Keratinocyte (primary cell): ENCODE measurements at regions not wholly inside any gene's neighbourhood (a gene's known extent, or its start where the extent isn't known, plus 50 kb on each side); places are given as distances from the start of the nearest gene placed in this dataset.

ENCODE experiments used
- DNase-seq: peaks from one replicate; pipeline ENCODE4 v3.0.0-alpha.2; 2011; ENCODE audit warnings: low read depth, missing footprints, low spot score
- FAIRE-seq: peaks from 2 replicates; lab custom pipeline; 2011; peaks lifted over from hg19 to GRCh38; lab: Jason Lieb, UNC
- H2AFZ ChIP-seq: 2 replicates; pipeline ENCODE4 v1.6.0; 2012; ENCODE audit warnings: low read length, control low read depth, inconsistent platforms; ENCODE audit not compliant: control insufficient read depth
- H3K27ac ChIP-seq: 2 replicates; pipeline ENCODE4 v1.5.1; 2011; ENCODE audit warnings: low read length; ENCODE audit not compliant: control insufficient read depth, insufficient read depth
- H3K27me3 ChIP-seq: 3 replicates; pipeline ENCODE4 v1.6.0; 2011; ENCODE audit warnings: low read length; ENCODE audit not compliant: control insufficient read depth, insufficient read depth; ENCODE audit errors: extremely low read depth
- H3K36me3 ChIP-seq, 2 experiments: 2 replicates in 1 of 2; 3 replicates in 1 of 2; pipeline ENCODE4 v1.5.1; 2011; ENCODE audit warnings: low read length in 2 of 2, mild to moderate bottlenecking in 1 of 2; ENCODE audit not compliant: control insufficient read depth in 2 of 2, insufficient read depth in 2 of 2; ENCODE audit errors: extremely low read depth in 1 of 2
- H3K4me1 ChIP-seq: 3 replicates; pipeline ENCODE4 v1.5.1; 2011; ENCODE audit warnings: low read length; ENCODE audit not compliant: control insufficient read depth, insufficient read depth; ENCODE audit errors: extremely low read depth
- H3K4me2 ChIP-seq: 3 replicates; pipeline ENCODE4 v1.6.0; 2011; ENCODE audit warnings: low read depth, low read length; ENCODE audit not compliant: control insufficient read depth, insufficient read depth; ENCODE audit errors: extremely low read depth
- H3K4me3 ChIP-seq, 3 experiments: fragments of 200-600 bp in 1 of 3; sonication (generic) in 1 of 3; 2 replicates in 2 of 3; 3 replicates in 1 of 3; pipeline ENCODE4 v1.5.1; 2011 to 2016; ENCODE audit warnings: low read length in 3 of 3, mild to moderate bottlenecking in 3 of 3, control low read depth in 2 of 3, inconsistent platforms in 1 of 3, low read depth in 1 of 3, mixed read lengths in 1 of 3, mixed run types in 1 of 3, moderate library complexity in 1 of 3; ENCODE audit not compliant: control insufficient read depth in 2 of 3, insufficient read depth in 2 of 3; ENCODE audit errors: extremely low read depth in 1 of 3
- H3K79me2 ChIP-seq: 2 replicates; pipeline ENCODE4 v1.6.0; 2012; ENCODE audit warnings: low read length; ENCODE audit not compliant: control insufficient read depth, insufficient read depth
- H3K9ac ChIP-seq: 3 replicates; pipeline ENCODE4 v1.6.0; 2011; ENCODE audit warnings: low read length; ENCODE audit not compliant: control insufficient read depth, insufficient read depth; ENCODE audit errors: extremely low read depth
- H3K9me1 ChIP-seq: 3 replicates; pipeline ENCODE4 v1.6.0; 2011; ENCODE audit warnings: low read length; ENCODE audit not compliant: control insufficient read depth, insufficient read depth; ENCODE audit errors: extremely low read depth
- H3K9me3 ChIP-seq: 2 replicates; pipeline ENCODE4 v1.5.1; 2012; ENCODE audit warnings: low read depth, low read length; ENCODE audit not compliant: control insufficient read depth
- H4K20me1 ChIP-seq: 3 replicates; pipeline ENCODE4 v1.6.0; 2011; ENCODE audit warnings: low read length; ENCODE audit not compliant: control insufficient read depth, insufficient read depth; ENCODE audit errors: extremely low read depth
- CTCF ChIP-seq, 3 experiments: IDR thresholded peaks in 1 of 3; conservative IDR thresholded peaks in 1 of 3; optimal IDR thresholded peaks in 1 of 3; 2 replicates in 2 of 3; 3 replicates in 1 of 3; pipeline versions ENCODE3 to v1.5.1; 2011; ENCODE audit warnings: low read length in 3 of 3, mild to moderate bottlenecking in 3 of 3, moderate library complexity in 2 of 3, control low read depth in 1 of 3, inconsistent platforms in 1 of 3; ENCODE audit not compliant: insufficient read depth in 2 of 3; ENCODE audit errors: extremely low read depth in 1 of 3
- EZH2 ChIP-seq: IDR thresholded peaks from one replicate; pipeline ENCODE4 v1.6.1; 2012; ENCODE audit warnings: inconsistent platforms, mild to moderate bottlenecking, low read length, moderate library complexity
- dilution Hi-C: fragments of 300-500 bp; cut with MboI; formaldehyde crosslinking; loops from one replicate; pipeline ENCODE4 v1.7.0; 2020; ENCODE audit warnings: low sequenced_read_pairs; ENCODE audit not compliant: extremely low pct_ligation_motif_present

GRCh38 chr2:109724533-109725460 lies 69.3 kb upstream of the RGPD5 start:
- Histone ChIP-seq H4K20me1 (no peaks in the 10 kb centered on the region), H3K4me2 (no peak overlapping the region), H3K9ac (no peak overlapping the region), H3K36me3 (no peaks in the 10 kb centered on the region), H3K9me1 (no peaks in the 10 kb centered on the region), H3K79me2 (no peaks in the 10 kb centered on the region), H3K27ac (no peak overlapping the region), H3K27me3 (no peaks in the 10 kb centered on the region), H3K4me3 (no peak overlapping the region), H3K9me3 (no peaks in the 10 kb centered on the region), H3K4me1 (peaks cover 24% of the 10 kb centered on the region), H2AFZ (no peak overlapping the region)
- dilution Hi-C loops: no loop called here
- FAIRE-seq (no peak), DNase-seq (no peak)
- TF ChIP-seq EZH2 (no peak), CTCF (optimal IDR thresholded peaks at IDR 0.05 in 1 of 3, IDR thresholded peaks at IDR 0.05 in 1 of 3, conservative IDR thresholded peaks at IDR 0.05 in 1 of 3; ENCODE audit: extremely low read depth in 1 of 3, insufficient read depth in 2 of 3, low read length in 3 of 3) (no peak)

GRCh38 chr2:109726379-109727270 lies 67.5 kb upstream of the RGPD5 start:
- DNase-seq: no peak
- H4K20me1 ChIP-seq: no peaks in the 10 kb centered on the region
- TF ChIP-seq EZH2: no peak
- TF ChIP-seq CTCF (optimal IDR thresholded peaks at IDR 0.05 in 1 of 3, IDR thresholded peaks at IDR 0.05 in 1 of 3, conservative IDR thresholded peaks at IDR 0.05 in 1 of 3; ENCODE audit: extremely low read depth in 1 of 3, insufficient read depth in 2 of 3, low read length in 3 of 3): no peak
- no peak for FAIRE-seq
- dilution Hi-C loops: no loop called here
- H3K79me2 ChIP-seq: no peaks in the 10 kb centered on the region
- no peaks in the 10 kb centered on the region for H3K27me3 ChIP-seq
- no peak overlapping the region for H3K27ac ChIP-seq
- no peaks in the 10 kb centered on the region for H3K9me3 ChIP-seq
- no peaks in the 10 kb centered on the region for H3K36me3 ChIP-seq
- H2AFZ ChIP-seq: no peak overlapping the region
- no peak overlapping the region for H3K4me3 ChIP-seq
- H3K9ac ChIP-seq: no peak overlapping the region
- peaks cover 8% of the 10 kb centered on the region for H3K4me1 ChIP-seq
- no peaks in the 10 kb centered on the region for H3K9me1 ChIP-seq
- no peak overlapping the region for H3K4me2 ChIP-seq
